Caco-2 (cell line): ENCODE measurements at regions not wholly inside any gene's neighbourhood (a gene's known extent, or its start where the extent isn't known, plus 50 kb on each side); places are given as distances from the start of the nearest gene placed in this dataset.

Source experiments
- BruUV-seq: library from RNA; stranded (reverse); fragments of 400-500 nt; replicated peaks from 2 replicates; lab custom pipeline; 2021; lab: Mats Ljungman, UMichigan
- CTCF ChIA-PET: fragments of 300-600 bp; sonication (Branson Sonifier 250); formaldehyde crosslinking; loops from one replicate; lab custom pipeline; 2022; ENCODE audit warnings: antibody characterized with exemption; lab: Charles Lee
- POLR2A ChIA-PET: fragments of 300-600 bp; sonication (Branson Sonifier 250); formaldehyde crosslinking; loops from one replicate; lab custom pipeline; 2022; ENCODE audit warnings: antibody characterized with exemption; lab: Charles Lee
- DNase-seq, 2 experiments: peaks; one replicate each; pipeline versions ENCODE4 v3.0.0 to v3.0.0-alpha.2; 2020 to 2022
- H3K27me3 ChIP-seq: replicated peaks from 2 replicates; pipeline ENCODE4 v1.6.0; 2011; ENCODE audit warnings: low read length; ENCODE audit not compliant: control insufficient read depth, insufficient read depth
- H3K36me3 ChIP-seq: 2 replicates; pipeline ENCODE4 v1.5.1; 2011; ENCODE audit warnings: low read length; ENCODE audit not compliant: control insufficient read depth, insufficient read depth
- H3K4me1 ChIP-seq: fragments of 250-450 bp; sonication (Bioruptor Pico); 2 replicates; pipeline ENCODE4 v1.5.1; 2020; ENCODE audit warnings: mild to moderate bottlenecking
- H3K4me3 ChIP-seq: 2 replicates; pipeline ENCODE4 v1.5.1; 2011; ENCODE audit warnings: low read depth, mild to moderate bottlenecking, control low read depth, low read length
- H3K9me3 ChIP-seq: fragments of 250-450 bp; sonication (Bioruptor Pico); 2 replicates; pipeline ENCODE4 v1.5.1; 2020; ENCODE audit warnings: mild to moderate bottlenecking, moderate library complexity
- H3K27ac Mint-ChIP-seq: one replicate; pipeline ENCODE4 v1.8.0; 2022; ENCODE audit warnings: mixed read lengths; ENCODE audit not compliant: unreplicated experiment
- H3K27me3 Mint-ChIP-seq: one replicate; pipeline ENCODE4 v1.8.0; 2022; ENCODE audit warnings: mixed read lengths; ENCODE audit not compliant: insufficient read depth, unreplicated experiment
- H3K36me3 Mint-ChIP-seq: one replicate; pipeline ENCODE4 v1.8.0; 2022; ENCODE audit warnings: mild to moderate bottlenecking, mixed read lengths; ENCODE audit not compliant: insufficient read depth, unreplicated experiment
- H3K4me1 Mint-ChIP-seq: one replicate; pipeline ENCODE4 v1.8.0; 2022; ENCODE audit warnings: low read depth, mixed read lengths; ENCODE audit not compliant: unreplicated experiment
- H3K4me3 Mint-ChIP-seq: one replicate; pipeline ENCODE4 v1.8.0; 2022; ENCODE audit warnings: mild to moderate bottlenecking, moderate library complexity, mixed read lengths; ENCODE audit not compliant: unreplicated experiment
- H3K9me3 Mint-ChIP-seq: one replicate; pipeline ENCODE4 v1.8.0; 2022; ENCODE audit warnings: mixed read lengths; ENCODE audit not compliant: unreplicated experiment
- CTCF ChIP-seq, 2 experiments: fragments of 200-600 bp in 1 of 2; IDR thresholded peaks; 1 replicate in 1 of 2; 2 replicates in 1 of 2; pipeline versions ENCODE4 v1.5.1 to v1.8.0; 2011 to 2022; ENCODE audit warnings: antibody characterized with exemption in 1 of 2, control low read depth in 1 of 2, inconsistent platforms in 1 of 2, low read depth in 1 of 2, low read length in 1 of 2, mild to moderate bottlenecking in 1 of 2, moderate library complexity in 1 of 2; ENCODE audit not compliant: insufficient read depth in 1 of 2, severe bottlenecking in 1 of 2, unreplicated experiment in 1 of 2
- intact Hi-C: fragments of 100-400 bp; cut with micrococcal nuclease; formaldehyde crosslinking; loops from one replicate; pipeline ENCODE4 v1.10.0; 2022; ENCODE audit not compliant: unreplicated experiment

DNA sequence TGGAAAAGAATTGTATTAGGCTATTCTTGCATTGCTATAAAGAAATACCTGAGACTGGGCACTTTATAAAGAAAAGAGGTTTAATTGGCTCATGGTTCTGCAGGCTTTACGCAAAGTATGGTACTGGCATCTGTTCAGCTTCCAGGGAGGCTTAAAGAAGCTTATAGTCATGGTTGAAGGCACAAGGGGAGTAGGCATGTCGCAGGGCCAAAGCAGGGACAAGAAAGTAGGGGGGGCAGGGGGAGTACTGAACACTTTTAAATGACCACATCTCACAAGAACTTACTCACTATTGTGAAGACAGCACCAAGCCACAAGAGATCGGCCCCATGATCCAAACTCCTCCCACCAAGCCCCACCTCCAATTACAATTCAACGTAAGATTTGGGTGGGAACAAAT is 152.5 kb upstream of the PHF14 start:
- no peak overlapping the region for H3K27ac Mint-ChIP-seq
- no peaks in the 10 kb centered on the region for H3K36me3 Mint-ChIP-seq
- BruUV-seq, result no TSS peak

DNA sequence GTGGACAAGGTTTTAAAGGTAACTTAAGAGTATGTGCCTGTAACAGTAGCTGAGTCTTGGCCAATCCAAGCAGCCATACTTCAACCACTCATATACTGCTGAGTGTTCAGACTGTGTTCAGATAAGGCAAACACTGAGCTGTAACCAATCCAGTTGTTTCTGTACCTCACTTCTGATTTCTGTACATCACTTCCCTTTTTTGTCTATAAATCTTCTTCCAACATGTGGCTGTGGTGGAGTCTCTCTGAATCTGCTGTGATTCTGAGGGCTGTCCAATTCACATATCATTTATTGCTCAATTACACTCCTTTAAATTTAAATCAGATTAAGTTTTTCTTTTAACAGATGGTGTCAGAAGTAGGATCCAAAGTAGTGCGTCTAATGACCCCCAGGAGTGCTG is 149.5 kb upstream of the PHF14 start:
- no peak overlapping the region for H3K27ac Mint-ChIP-seq
- no TSS peak for BruUV-seq
- H3K27me3 ChIP-seq, result no peaks in the 10 kb centered on the region; the same call in 1 of the 2 replicates
- DNase-seq, result no peak
- peaks cover 3% of the 10 kb centered on the region for H3K27me3 Mint-ChIP-seq
- no peaks in the 10 kb centered on the region for H3K4me1 Mint-ChIP-seq
- no peaks in the 10 kb centered on the region for H3K4me1 ChIP-seq
- intact Hi-C loops, result no loop called here
- H3K36me3 ChIP-seq, result no peaks in the 10 kb centered on the region
- CTCF ChIA-PET, result no interaction called here
- no peak overlapping the region for H3K4me3 ChIP-seq
- no peaks in the 10 kb centered on the region for H3K36me3 Mint-ChIP-seq
- H3K9me3 ChIP-seq, result no peaks in the 10 kb centered on the region
- POLR2A ChIA-PET, result no interaction called here
- TF ChIP-seq CTCF (IDR thresholded peaks at IDR 0.05; ENCODE audit: insufficient read depth in 1 of 2, low read depth in 1 of 2, low read length in 1 of 2, severe bottlenecking in 1 of 2, unreplicated experiment in 1 of 2), result no peak
- H3K9me3 Mint-ChIP-seq, result no peaks in the 10 kb centered on the region
- H3K4me3 Mint-ChIP-seq, result no peak overlapping the region

More for the DNA sequence above, 152.5 kb upstream of the PHF14 start:
- no peak for DNase-seq
- CTCF ChIA-PET, result no interaction called here
- H3K4me3 Mint-ChIP-seq, result no peak overlapping the region
- H3K4me1 Mint-ChIP-seq, result no peaks in the 10 kb centered on the region
- Histone ChIP-seq H3K4me3 (no peak overlapping the region), H3K36me3 (no peaks in the 10 kb centered on the region), H3K4me1 (no peaks in the 10 kb centered on the region), H3K9me3 (no peaks in the 10 kb centered on the region), H3K27me3 (no peaks in the 10 kb centered on the region; the same call in 1 of the 2 replicates)
- intact Hi-C loops, result no loop called here
- TF ChIP-seq CTCF (IDR thresholded peaks at IDR 0.05; ENCODE audit: insufficient read depth in 1 of 2, low read depth in 1 of 2, low read length in 1 of 2, severe bottlenecking in 1 of 2, unreplicated experiment in 1 of 2), result no peak
- H3K9me3 Mint-ChIP-seq, result no peaks in the 10 kb centered on the region
- H3K27me3 Mint-ChIP-seq, result peaks cover 3% of the 10 kb centered on the region
- POLR2A ChIA-PET, result no interaction called here

- POLR2A ChIA-PET, result no interaction called here
- intact Hi-C loops, result no loop called here
- H3K4me3 ChIP-seq, result no peak overlapping the region
Measured at GRCh38 chr7:10838228-10838627, 135.4 kb upstream of the PHF14 start.

More at GRCh38 chr7:10838228-10838627, 135.4 kb upstream of the PHF14 start:
- Mint-ChIP-seq H3K27ac (no peak overlapping the region), H3K4me3 (no peak overlapping the region), H3K9me3 (no peaks in the 10 kb centered on the region), H3K36me3 (no peaks in the 10 kb centered on the region), H3K27me3 (peaks cover 3% of the 10 kb centered on the region), H3K4me1 (no peaks in the 10 kb centered on the region)
- no peak for TF ChIP-seq CTCF (IDR thresholded peaks at IDR 0.05; ENCODE audit: insufficient read depth in 1 of 2, low read depth in 1 of 2, low read length in 1 of 2, severe bottlenecking in 1 of 2, unreplicated experiment in 1 of 2)
- H3K4me1 ChIP-seq, result no peaks in the 10 kb centered on the region
- no peak for DNase-seq
- CTCF ChIA-PET, result no interaction called here
- no peaks in the 10 kb centered on the region for H3K27me3 ChIP-seq
- H3K36me3 ChIP-seq, result no peaks in the 10 kb centered on the region
- H3K9me3 ChIP-seq, result no peaks in the 10 kb centered on the region
- BruUV-seq, result no TSS peak
